ENCODE measurements at regions not wholly inside any gene's neighbourhood (a gene's known extent, or its start where the extent isn't known, plus 50 kb on each side); places are given as distances from the start of the nearest gene placed in this dataset.

DNA sequence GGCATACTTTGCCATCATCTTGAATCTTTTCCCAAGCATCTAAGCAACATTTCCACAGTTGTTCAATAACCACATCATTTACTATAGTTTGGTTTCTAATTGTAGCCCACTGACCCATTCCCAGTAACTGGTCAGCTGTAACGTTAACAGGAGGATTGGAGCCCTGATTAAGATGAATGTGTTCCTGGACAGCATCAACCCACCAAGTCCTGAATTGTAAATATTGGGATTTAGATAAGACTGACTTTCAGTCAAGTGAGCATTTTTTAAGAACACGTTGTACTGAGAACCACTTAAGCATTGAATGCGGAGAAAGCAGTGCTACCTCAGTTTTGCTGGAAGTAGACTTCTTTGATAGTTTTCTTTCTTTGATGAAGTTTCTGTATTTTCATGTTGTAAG, 53.3 kb upstream of the ARL4D start:
- peak; percentile 79 for DNase-seq (ENCODE audit: low read depth)

GRCh38 chr17:43344685-43345084, 54.1 kb upstream of the ARL4D start:
- no peak for DNase-seq (ENCODE audit: low read depth)

DNA sequence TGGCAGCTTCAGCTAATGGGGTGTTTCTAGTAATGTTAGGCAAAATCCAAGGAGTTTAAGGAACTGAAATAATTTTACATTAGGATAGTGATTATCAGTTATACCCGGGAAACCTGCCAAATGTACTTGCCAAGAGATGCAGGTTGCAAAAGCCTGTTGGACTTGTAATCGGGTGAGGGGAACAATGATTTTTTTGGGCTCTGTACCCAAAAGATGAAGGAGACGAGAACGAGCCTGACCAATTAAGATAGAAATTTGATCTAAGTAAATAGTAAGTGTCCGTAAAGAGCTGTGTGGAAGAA, 56.3 kb upstream of the ARL4D start:
- no peak for DNase-seq (ENCODE audit: low read depth)

DNA sequence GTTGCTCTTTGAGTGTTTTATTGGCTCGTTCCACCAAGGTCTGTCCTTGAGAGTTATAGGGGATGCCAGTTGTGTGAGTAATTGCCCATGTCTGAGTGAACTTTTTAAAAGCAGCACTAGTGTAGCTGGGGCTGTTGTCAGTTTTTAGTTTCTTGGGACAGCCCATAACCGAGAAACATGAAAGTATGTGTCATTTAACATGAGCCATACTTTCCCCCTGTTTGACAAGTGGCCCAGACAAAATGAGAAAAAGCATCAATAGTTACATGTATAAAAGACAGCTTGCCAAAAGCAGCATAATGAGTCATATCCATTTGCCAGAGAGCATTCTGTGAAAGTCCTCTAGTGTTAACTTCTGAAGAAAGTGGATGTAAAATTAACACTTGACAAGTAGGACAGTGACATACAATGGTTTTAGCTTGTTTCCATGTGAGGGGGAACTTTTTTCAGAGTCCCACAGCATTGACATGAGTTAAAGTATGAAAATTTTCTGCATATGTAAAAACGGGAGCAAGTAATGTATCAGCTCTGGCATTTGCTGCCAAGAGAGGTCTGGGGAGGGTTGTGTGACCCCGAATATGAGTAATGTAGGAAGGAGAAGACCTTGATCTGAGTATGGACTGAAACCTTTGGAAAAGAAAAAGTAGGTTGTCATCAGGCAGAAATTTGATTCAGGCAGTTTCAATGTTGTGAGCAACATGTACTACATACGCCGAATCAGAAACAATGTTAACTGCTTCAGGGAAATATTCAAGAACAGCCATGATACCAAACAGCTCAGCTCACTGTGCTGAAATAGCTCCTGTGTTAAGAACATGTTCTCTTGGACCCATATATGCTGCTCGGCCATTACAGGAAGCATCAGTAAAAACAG, 56.8 kb upstream of the ARL4D start:
- DNase-seq (ENCODE audit: low read depth), result peak; percentile 28

GRCh38 chr17:43338886-43339516, 59.8 kb upstream of the ARL4D start:
- DNase-seq (ENCODE audit: low read depth), result peak; percentile 53

GRCh38 chr17:43337684-43338428, 60.9 kb upstream of the ARL4D start:
- no peak for DNase-seq (ENCODE audit: low read depth)

- peak; percentile 72 for DNase-seq (ENCODE audit: low read depth)
These were observed 63.9 kb upstream of the ARL4D start for GRCh38 chr17:43334738-43335402.

- DNase-seq (ENCODE audit: low read depth), result no peak
These were observed 65.3 kb upstream of the ARL4D start for GRCh38 chr17:43333433-43333943.

GRCh38 chr17:43332230-43332629, 66.6 kb upstream of the ARL4D start:
- DNase-seq (ENCODE audit: low read depth), result no peak

GRCh38 chr17:43330876-43331639, 67.7 kb upstream of the ARL4D start:
- peak; percentile 45 for DNase-seq (ENCODE audit: low read depth)

DNA sequence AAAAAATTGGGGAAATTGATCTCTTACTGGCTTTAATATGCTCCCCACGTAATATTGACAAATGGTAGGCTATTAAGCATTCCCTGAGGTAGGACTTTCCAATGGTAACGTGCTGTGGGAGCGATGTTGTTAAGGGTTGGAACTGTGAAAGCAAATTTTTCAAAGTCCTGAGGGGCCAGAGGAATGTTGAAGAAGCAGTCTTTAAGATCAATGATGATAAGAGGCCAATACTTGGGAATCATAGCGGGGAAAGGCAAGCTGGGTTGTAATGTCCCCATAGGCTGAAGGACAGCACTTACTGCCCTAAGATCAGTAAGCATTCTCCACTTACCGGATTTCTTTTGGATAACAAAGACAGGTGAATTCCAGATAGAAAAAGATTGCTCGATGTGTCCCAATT, 69.6 kb upstream of the ARL4D start:
- DNase-seq (ENCODE audit: low read depth), result no peak

DNA sequence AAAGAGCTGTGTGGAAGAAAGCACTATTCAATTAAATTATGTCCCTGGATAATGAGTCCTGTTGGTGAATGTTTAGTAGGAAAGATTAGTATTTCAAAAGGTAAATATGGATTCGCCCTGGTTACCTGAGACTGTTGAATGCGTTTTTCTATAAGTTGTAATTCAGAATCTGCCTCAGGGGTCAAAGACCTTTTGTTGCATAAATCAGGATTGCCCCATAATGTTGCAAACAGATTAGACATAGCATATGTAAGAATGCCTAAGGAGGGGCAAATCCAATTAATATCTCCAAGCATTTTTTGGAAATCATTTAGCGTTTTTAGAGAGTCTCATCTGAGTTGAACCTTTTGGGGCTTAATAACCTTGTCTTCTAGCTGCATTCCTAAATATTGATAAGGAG, 70.1 kb upstream of the ARL4D start:
- DNase-seq (ENCODE audit: low read depth), result peak; percentile 29

DNA sequence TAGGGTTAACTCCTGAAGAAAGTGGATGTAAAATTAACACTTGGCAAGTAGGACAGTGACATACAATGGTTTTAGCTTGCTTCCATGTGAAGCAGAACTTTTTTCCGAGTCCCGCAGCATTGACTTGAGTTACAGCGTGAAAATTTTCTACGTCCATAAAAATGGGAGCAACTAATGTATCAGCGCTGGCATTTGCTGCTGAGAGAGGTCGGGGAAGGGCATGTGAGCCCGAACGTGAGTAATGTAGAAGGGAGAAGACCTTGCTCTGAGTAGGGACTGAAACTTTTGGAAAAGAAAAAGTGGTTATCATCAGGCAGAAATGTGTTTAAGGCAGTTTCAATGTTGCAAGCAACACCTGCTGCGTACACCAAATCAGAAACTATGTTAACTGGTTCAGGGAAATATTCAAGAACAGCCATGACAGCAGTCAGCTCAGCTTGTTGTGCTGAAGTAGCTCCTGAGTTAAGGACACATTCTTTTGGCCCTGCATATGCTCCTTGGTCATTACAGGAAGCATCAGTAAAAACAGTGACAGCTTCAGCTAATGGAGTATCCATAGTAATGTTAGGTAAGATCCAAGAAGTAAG, 70.9 kb upstream of the ARL4D start:
- DNase-seq (ENCODE audit: low read depth), result no peak

DNA sequence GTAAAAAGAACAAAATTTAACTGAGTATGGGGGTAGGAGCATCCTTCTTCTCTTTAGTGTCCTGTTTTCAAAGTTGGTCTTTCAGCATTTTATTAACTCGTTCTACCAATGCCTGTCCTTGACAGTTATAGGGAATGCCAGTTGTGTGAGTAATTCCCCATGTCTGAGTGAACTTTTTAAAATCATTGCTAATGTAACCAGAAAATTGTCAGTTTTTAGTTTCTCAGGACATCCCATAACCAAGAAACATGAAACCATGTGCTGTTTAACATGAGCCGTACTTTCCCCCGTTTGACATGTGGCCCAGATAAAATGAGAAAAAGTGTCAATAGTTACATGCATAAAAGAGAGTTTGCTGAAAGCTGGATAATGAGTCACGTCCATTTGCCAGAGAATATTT, 71.4 kb upstream of the ARL4D start:
- no peak for DNase-seq (ENCODE audit: low read depth)

GRCh38 chr17:43326490-43327275, 72.1 kb upstream of the ARL4D start:
- DNase-seq (ENCODE audit: low read depth), result no peak

DNA sequence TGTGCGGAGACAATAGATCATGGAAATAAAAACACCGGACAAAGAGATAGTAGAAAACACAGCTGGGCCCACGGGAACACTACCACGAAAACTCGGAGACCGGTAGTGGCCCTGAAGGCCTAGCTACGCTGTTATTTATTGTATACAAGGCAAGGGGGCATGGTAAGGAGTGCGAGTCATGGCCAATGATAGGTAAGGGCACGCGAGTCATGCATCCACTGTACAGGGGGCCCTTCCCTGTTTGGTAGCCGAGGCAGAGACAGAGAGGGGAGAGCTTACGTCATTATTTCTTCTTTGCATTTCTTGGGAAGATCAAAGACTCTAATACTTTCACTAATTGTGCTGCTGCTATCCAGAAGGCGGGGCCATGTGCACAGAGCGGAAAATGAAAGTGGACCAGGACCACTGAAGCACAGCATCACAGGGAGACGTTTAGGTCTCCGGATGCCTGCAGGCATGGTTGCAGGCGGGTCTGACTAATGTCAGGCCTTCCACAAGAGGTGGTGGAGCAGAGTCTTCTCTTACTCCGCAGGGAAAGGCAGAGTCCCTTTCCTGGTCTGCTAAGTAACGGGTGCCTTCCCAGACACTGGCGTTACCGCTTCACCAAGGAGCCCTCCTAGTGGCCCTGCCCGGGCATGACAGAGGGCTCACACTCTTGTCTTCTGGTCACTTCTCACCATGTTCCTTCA, 74.4 kb upstream of the ARL4D start:
- DNase-seq (ENCODE audit: low read depth), result no peak

GRCh38 chr17:43319293-43320124, 79.3 kb upstream of the ARL4D start:
- DNase-seq (ENCODE audit: low read depth), result no peak

- DNase-seq (ENCODE audit: low read depth), result peak; percentile 20
These were observed 82.2 kb upstream of the ARL4D start for GRCh38 chr17:43316522-43317142.
